Mesenchymal stem cell (in vitro differentiated cells and primary cell): ENCODE measurements at regions not wholly inside any gene's neighbourhood (a gene's known extent, or its start where the extent isn't known, plus 50 kb on each side); places are given as distances from the start of the nearest gene placed in this dataset.
"Not testable (repeated sequence)": the region's sequence is repeated elsewhere in the genome, so short reads cannot be mapped to it uniquely, and the experiment has no call there.

Source experiments
- DNase-seq: peaks from one replicate; pipeline ENCODE4 v3.0.0-alpha.2; 2013
- H2AFZ ChIP-seq: one replicate; pipeline ENCODE4 v1.6.1; 2013; ENCODE audit warnings: low read depth, mild to moderate bottlenecking, control low read depth, inconsistent platforms, low read length, moderate library complexity
- H2AK5ac ChIP-seq: 2 replicates; pipeline ENCODE4 v1.6.1; 2013; ENCODE audit warnings: low read length, moderate library complexity, mild to moderate bottlenecking, inconsistent platforms; ENCODE audit not compliant: severe bottlenecking
- H2BK120ac ChIP-seq: one replicate; pipeline ENCODE4 v1.6.1; 2013; ENCODE audit warnings: low read depth, mild to moderate bottlenecking, inconsistent platforms, low read length, moderate library complexity
- H2BK12ac ChIP-seq, 2 experiments: one replicate each; pipeline ENCODE4 v1.6.1; 2013; ENCODE audit warnings: inconsistent platforms in 2 of 2, low read length in 2 of 2, mild to moderate bottlenecking in 2 of 2, moderate library complexity in 2 of 2, control low read depth in 1 of 2
- H2BK15ac ChIP-seq: one replicate; pipeline ENCODE4 v1.6.1; 2013; ENCODE audit warnings: mild to moderate bottlenecking, low read depth, inconsistent platforms; ENCODE audit not compliant: poor library complexity, severe bottlenecking
- H2BK5ac ChIP-seq: 2 replicates; pipeline ENCODE4 v1.6.1; 2013; ENCODE audit warnings: low read depth, mild to moderate bottlenecking, low read length, control low read depth, inconsistent platforms; ENCODE audit not compliant: poor library complexity, severe bottlenecking
- H3K14ac ChIP-seq, 2 experiments: one replicate each; pipeline ENCODE4 v1.6.1; 2013; ENCODE audit warnings: inconsistent platforms in 2 of 2, low read length in 2 of 2, control low read depth in 1 of 2, mild to moderate bottlenecking in 1 of 2, moderate library complexity in 1 of 2
- H3K18ac ChIP-seq, 2 experiments: one replicate each; pipeline ENCODE4 v1.6.1; 2013; ENCODE audit warnings: inconsistent platforms in 2 of 2, low read length in 2 of 2, control low read depth in 1 of 2, low read depth in 1 of 2, mild to moderate bottlenecking in 1 of 2
- H3K23ac ChIP-seq, 2 experiments: one replicate each; pipeline ENCODE4 v1.6.1; 2013; ENCODE audit warnings: inconsistent platforms in 2 of 2, low read length in 2 of 2, mild to moderate bottlenecking in 2 of 2, moderate library complexity in 2 of 2, control low read depth in 1 of 2
- H3K27ac ChIP-seq: 2 replicates; pipeline ENCODE4 v1.5.1; 2013; ENCODE audit warnings: mild to moderate bottlenecking, moderate library complexity, low read length, control low read depth, inconsistent platforms; ENCODE audit not compliant: poor library complexity, severe bottlenecking
- H3K27me3 ChIP-seq, 2 experiments: 2 replicates each; pipeline versions ENCODE4 v1.6.1 to v1.7.0; 2013; ENCODE audit warnings: low read length in 2 of 2, mild to moderate bottlenecking in 2 of 2, moderate library complexity in 2 of 2, control low read depth in 1 of 2, inconsistent platforms in 1 of 2; ENCODE audit not compliant: control insufficient read depth in 1 of 2, insufficient read depth in 1 of 2
- H3K36me3 ChIP-seq, 2 experiments: 2 replicates each; pipeline versions ENCODE4 v1.6.1 to v1.7.0; 2013; ENCODE audit warnings: low read length in 2 of 2, control low read depth in 1 of 2, inconsistent platforms in 1 of 2, low read depth in 1 of 2, mild to moderate bottlenecking in 1 of 2; ENCODE audit not compliant: insufficient read depth in 2 of 2, control insufficient read depth in 1 of 2
- H3K4ac ChIP-seq, 2 experiments: one replicate each; pipeline ENCODE4 v1.6.1; 2013; ENCODE audit warnings: inconsistent platforms in 2 of 2, low read length in 2 of 2, mild to moderate bottlenecking in 2 of 2, moderate library complexity in 2 of 2, control low read depth in 1 of 2, low read depth in 1 of 2
- H3K4me1 ChIP-seq: 2 replicates; pipeline ENCODE4 v1.6.1; 2013; ENCODE audit warnings: low read depth, low read length, control low read depth; ENCODE audit not compliant: control insufficient read depth, insufficient read depth
- H3K4me2 ChIP-seq: 2 replicates; pipeline ENCODE4 v1.6.1; 2013; ENCODE audit warnings: low read length, mild to moderate bottlenecking, inconsistent platforms; ENCODE audit not compliant: poor library complexity, severe bottlenecking
- H3K4me3 ChIP-seq, 2 experiments: 2 replicates each; pipeline versions ENCODE4 v1.5.1 to v1.7.0; 2013; ENCODE audit warnings: low read length in 2 of 2, mild to moderate bottlenecking in 2 of 2, control low read depth in 1 of 2, low read depth in 1 of 2; ENCODE audit not compliant: insufficient read depth in 1 of 2
- H3K79me1 ChIP-seq: replicated peaks from 2 replicates; pipeline ENCODE4 v1.6.1; 2013; ENCODE audit warnings: mild to moderate bottlenecking, control low read depth, low read length, inconsistent platforms; ENCODE audit not compliant: poor library complexity, severe bottlenecking
- H3K9ac ChIP-seq: 2 replicates; pipeline ENCODE4 v1.7.0; 2013; ENCODE audit warnings: mild to moderate bottlenecking, low read length, moderate library complexity
- H3K9me3 ChIP-seq: 2 replicates; pipeline ENCODE4 v1.7.0; 2013; ENCODE audit warnings: mild to moderate bottlenecking, low read length; ENCODE audit not compliant: control insufficient read depth
- H4K8ac ChIP-seq: one replicate; pipeline ENCODE4 v1.6.1; 2013; ENCODE audit warnings: inconsistent platforms, mild to moderate bottlenecking, low read length, moderate library complexity
- H4K91ac ChIP-seq: one replicate; pipeline ENCODE4 v1.6.1; 2013; ENCODE audit warnings: mild to moderate bottlenecking, low read length, inconsistent platforms
- WGBS: methylation state at CpG from one replicate; pipeline ENCODE4 v1.1.7; 2013; ENCODE audit warnings: mixed read lengths; 5-methylcytosine and 5-hydroxymethylcytosine counted together

DNA sequence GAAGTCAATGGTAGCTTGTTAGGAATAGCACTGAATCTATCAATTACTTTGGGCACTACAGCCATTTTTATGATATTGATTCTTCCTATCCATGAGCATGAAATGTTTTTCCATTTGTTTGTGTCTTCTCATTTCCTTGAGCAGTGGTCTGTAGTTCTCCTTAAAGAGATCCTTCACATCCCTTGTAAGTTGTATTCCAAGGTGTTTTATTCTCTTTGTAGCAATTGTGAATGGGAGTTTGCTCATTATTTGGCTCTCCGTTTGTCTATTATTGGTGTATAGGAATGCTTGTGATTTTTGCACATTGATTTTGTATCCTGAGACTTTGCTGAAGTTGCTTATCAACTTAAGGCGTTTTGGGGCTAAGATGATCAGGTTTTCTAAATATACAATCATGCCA is 139.0 kb upstream of the TRPM3 start:
- not testable (repeated sequence) for H3K18ac ChIP-seq, H3K4ac ChIP-seq, H3K23ac ChIP-seq, H2AK5ac ChIP-seq, H3K9ac ChIP-seq, H2BK15ac ChIP-seq, H2BK12ac ChIP-seq, H4K8ac ChIP-seq, DNase-seq, H3K4me2 ChIP-seq, H4K91ac ChIP-seq, H2BK5ac ChIP-seq, H2BK120ac ChIP-seq, H2AFZ ChIP-seq, H3K27me3 ChIP-seq, H3K4me3 ChIP-seq, H3K27ac ChIP-seq, H3K36me3 ChIP-seq, H3K79me1 ChIP-seq, H3K14ac ChIP-seq, H3K4me1 ChIP-seq
- 78% methylated on average over 1 of the region's 2 CpGs for WGBS
- H3K9me3 ChIP-seq = peaks cover 14% of the 10 kb centered on the region

DNA sequence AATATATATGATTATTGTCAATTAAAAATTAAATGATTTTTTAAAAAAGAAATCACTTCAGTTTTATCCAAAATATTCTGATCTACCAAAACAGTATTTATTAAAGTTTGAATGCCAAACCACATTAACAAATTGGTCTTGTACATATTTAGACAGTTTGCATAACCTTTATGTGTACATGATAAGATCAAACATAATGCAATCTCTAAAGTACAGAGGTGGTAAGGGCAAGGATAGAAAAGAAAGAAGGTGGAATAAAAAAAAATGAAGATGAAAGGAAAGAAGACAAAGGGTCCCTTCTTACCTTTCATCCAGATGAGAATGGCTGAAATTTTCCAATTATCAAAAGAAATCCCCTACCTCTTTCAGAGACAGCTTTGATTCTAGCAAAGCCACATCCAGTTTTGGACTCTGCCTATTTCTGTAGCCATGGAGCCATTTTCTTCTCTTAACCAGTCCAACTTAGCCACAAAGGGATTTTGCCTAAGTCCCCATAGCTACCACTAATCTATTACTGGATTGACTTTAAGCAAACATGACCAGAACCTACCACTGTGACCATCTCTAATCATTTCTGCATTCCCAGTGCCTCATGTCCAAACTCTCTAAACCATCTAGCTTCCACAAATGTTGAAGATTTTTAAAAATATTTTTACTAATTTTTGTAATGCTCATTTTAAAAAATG is 133.3 kb upstream of the TRPM3 start:
- H3K36me3 ChIP-seq = no peaks in the 10 kb centered on the region
- no peak overlapping the region for H3K18ac ChIP-seq

DNA sequence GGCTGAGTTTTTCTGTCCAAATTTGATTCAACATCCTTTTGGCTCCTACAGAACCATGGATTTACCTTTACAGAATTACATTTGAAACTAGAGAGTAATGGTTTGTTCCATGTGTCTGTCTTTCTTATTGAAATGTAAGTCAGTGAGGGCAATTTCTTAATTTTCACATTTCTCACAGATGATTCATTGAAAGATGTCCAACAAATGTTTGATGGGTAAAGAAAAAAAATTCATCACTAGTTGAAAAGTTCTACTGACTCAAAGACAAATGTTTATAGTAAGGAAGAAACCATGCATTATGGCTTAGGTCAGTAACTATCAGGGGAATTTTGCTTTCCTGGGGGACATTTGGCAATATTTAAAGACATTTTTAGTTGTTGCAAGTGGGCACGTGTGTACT is 131.6 kb upstream of the TRPM3 start:
- H2BK12ac ChIP-seq = no peak overlapping the region
- H3K18ac ChIP-seq = no peak overlapping the region
- no peak overlapping the region for H4K91ac ChIP-seq
- no peak overlapping the region for H3K4ac ChIP-seq
- DNase-seq = no peak
- H3K36me3 ChIP-seq = no peaks in the 10 kb centered on the region
- H3K9ac ChIP-seq = no peak overlapping the region
- H3K27me3 ChIP-seq = no peaks in the 10 kb centered on the region
- H2BK5ac ChIP-seq = no peak overlapping the region
- H2BK120ac ChIP-seq = no peak overlapping the region
- H3K23ac ChIP-seq = no peak overlapping the region
- no peak overlapping the region for H3K14ac ChIP-seq
- H3K4me3 ChIP-seq = no peak overlapping the region
- no peak overlapping the region for H2AK5ac ChIP-seq
- H4K8ac ChIP-seq = no peak overlapping the region
- no peaks in the 10 kb centered on the region for H3K4me1 ChIP-seq
- no CpG with 5 or more reads among the region's 1 CpG for WGBS
- no peaks in the 10 kb centered on the region for H3K79me1 ChIP-seq
- H2BK15ac ChIP-seq = no peak overlapping the region
- H2AFZ ChIP-seq = no peak overlapping the region
- H3K4me2 ChIP-seq = no peak overlapping the region
- H3K9me3 ChIP-seq = no peaks in the 10 kb centered on the region
- H3K27ac ChIP-seq = no peak overlapping the region

More for the DNA sequence above, 133.3 kb upstream of the TRPM3 start:
- no peak overlapping the region for H4K91ac ChIP-seq
- H3K79me1 ChIP-seq = no peaks in the 10 kb centered on the region
- DNase-seq = no peak
- no peak overlapping the region for H2AFZ ChIP-seq
- no peak overlapping the region for H2BK5ac ChIP-seq
- H3K14ac ChIP-seq = no peak overlapping the region
- H2BK12ac ChIP-seq = no peak overlapping the region
- H3K4ac ChIP-seq = no peak overlapping the region
- H3K4me2 ChIP-seq = no peak overlapping the region
- H2BK15ac ChIP-seq = no peak overlapping the region
- no peak overlapping the region for H4K8ac ChIP-seq
- H3K4me3 ChIP-seq = no peak overlapping the region
- H3K4me1 ChIP-seq = no peaks in the 10 kb centered on the region
- H3K23ac ChIP-seq = no peak overlapping the region
- H2AK5ac ChIP-seq = no peak overlapping the region
- H3K9me3 ChIP-seq = peaks cover 4% of the 10 kb centered on the region
- no peak overlapping the region for H2BK120ac ChIP-seq
- no peak overlapping the region for H3K9ac ChIP-seq
- no peak overlapping the region for H3K27ac ChIP-seq
- no peaks in the 10 kb centered on the region for H3K27me3 ChIP-seq

DNA sequence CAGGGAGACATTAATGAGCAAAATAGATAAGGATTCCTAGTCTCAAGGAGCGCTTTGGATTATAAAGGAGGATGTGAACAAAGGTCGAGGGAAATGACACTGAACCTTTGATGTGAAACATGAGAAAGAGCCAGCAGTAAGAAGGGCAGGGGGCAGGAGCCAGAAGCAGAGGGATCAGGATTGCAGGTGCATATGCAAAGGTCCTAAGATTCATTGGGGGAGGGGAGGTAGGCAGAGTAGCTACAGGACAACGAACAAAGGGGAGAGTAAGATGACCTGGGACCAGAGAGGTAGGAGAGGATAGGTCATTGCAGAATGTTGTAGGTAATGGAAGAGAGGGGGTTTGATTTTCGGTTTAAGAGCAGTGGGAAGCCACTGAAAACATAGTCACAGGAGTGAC is 129.2 kb upstream of the TRPM3 start:
- Histone ChIP-seq H3K36me3 (no peaks in the 10 kb centered on the region), H3K79me1 (no peaks in the 10 kb centered on the region), H4K91ac (no peak overlapping the region), H3K4me3 (no peak overlapping the region), H2BK5ac (no peak overlapping the region), H2BK12ac (no peak overlapping the region), H3K4ac (no peak overlapping the region), H3K14ac (no peak overlapping the region), H2AFZ (no peak overlapping the region), H3K23ac (no peak overlapping the region), H2BK120ac (no peak overlapping the region), H4K8ac (no peak overlapping the region), H3K4me2 (no peak overlapping the region), H3K9ac (no peak overlapping the region), H2BK15ac (no peak overlapping the region), H3K4me1 (no peaks in the 10 kb centered on the region), H3K27ac (no peak overlapping the region), H3K18ac (no peak overlapping the region), H3K9me3 (no peaks in the 10 kb centered on the region), H3K27me3 (no peaks in the 10 kb centered on the region), H2AK5ac (no peak overlapping the region)
- DNase-seq = no peak
- WGBS = 12% methylated on average over 4 of the region's 4 CpGs
